Tibial nerve (tissue), 4 donors: ENCODE measurements at regions not wholly inside any gene's neighbourhood (a gene's known extent, or its start where the extent isn't known, plus 50 kb on each side); places are given as distances from the start of the nearest gene placed in this dataset.

ENCODE experiments used
- EP300 ChIP-seq, 2 donors: sonication (generic); formaldehyde crosslinking; IDR thresholded peaks; one replicate each; pipeline ENCODE4 v1.6.1; 2017; ENCODE audit warnings: antibody characterized with exemption in 2 of 2, mild to moderate bottlenecking in 1 of 2
- TF ChIP-seq, protein P1 (sequence below), 5 experiments: fragments of 200-600 bp in 3 of 5; fragments of 450-650 bp in 2 of 5; sonication (generic) in 3 of 5; IDR thresholded peaks; one replicate each; pipeline ENCODE4 v1.5.1; 2016 to 2019; ENCODE audit warnings: antibody characterized with exemption in 5 of 5, mild to moderate bottlenecking in 3 of 5, moderate library complexity in 2 of 5

DNA sequence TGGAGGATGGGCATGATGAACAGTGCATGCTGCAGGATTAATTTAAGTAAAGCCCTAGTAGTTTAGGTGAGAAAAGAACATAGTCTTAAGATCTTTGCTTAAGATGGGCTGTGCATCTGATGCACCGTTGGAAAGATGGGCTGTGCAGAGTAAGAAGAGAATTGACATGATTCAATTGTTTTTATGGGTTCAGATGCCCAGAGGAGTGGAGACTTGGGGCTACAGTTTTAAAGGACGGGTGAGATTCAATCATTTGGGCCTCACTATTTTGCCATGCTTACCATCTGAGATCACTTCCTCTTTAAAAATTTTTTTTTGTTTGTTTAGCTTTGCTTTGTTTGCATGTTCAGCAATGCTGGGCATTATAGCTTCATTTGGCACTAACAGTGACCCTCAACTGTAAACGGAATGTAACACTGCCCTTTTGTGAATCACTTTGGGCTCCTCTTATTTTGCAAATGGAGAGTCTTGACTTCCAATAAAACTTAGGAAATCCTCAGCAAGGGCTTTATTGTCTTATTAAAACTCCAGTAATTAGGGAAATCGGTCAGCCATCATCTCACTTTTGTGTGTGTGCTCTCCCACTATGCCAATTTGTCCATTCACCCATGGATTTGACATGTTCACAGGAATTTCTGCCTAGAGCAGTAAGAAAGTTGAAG lies 216.1 kb upstream of the TLL1 start:
- TF ChIP-seq, protein P1, sequence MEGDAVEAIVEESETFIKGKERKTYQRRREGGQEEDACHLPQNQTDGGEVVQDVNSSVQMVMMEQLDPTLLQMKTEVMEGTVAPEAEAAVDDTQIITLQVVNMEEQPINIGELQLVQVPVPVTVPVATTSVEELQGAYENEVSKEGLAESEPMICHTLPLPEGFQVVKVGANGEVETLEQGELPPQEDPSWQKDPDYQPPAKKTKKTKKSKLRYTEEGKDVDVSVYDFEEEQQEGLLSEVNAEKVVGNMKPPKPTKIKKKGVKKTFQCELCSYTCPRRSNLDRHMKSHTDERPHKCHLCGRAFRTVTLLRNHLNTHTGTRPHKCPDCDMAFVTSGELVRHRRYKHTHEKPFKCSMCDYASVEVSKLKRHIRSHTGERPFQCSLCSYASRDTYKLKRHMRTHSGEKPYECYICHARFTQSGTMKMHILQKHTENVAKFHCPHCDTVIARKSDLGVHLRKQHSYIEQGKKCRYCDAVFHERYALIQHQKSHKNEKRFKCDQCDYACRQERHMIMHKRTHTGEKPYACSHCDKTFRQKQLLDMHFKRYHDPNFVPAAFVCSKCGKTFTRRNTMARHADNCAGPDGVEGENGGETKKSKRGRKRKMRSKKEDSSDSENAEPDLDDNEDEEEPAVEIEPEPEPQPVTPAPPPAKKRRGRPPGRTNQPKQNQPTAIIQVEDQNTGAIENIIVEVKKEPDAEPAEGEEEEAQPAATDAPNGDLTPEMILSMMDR (IDR thresholded peaks at IDR 0.05), result no peak
- no peak for TF ChIP-seq EP300 (IDR thresholded peaks at IDR 0.05)
